ENCODE measurements at regions not wholly inside any gene's neighbourhood (a gene's known extent, or its start where the extent isn't known, plus 50 kb on each side); places are given as distances from the start of the nearest gene placed in this dataset.

DNA sequence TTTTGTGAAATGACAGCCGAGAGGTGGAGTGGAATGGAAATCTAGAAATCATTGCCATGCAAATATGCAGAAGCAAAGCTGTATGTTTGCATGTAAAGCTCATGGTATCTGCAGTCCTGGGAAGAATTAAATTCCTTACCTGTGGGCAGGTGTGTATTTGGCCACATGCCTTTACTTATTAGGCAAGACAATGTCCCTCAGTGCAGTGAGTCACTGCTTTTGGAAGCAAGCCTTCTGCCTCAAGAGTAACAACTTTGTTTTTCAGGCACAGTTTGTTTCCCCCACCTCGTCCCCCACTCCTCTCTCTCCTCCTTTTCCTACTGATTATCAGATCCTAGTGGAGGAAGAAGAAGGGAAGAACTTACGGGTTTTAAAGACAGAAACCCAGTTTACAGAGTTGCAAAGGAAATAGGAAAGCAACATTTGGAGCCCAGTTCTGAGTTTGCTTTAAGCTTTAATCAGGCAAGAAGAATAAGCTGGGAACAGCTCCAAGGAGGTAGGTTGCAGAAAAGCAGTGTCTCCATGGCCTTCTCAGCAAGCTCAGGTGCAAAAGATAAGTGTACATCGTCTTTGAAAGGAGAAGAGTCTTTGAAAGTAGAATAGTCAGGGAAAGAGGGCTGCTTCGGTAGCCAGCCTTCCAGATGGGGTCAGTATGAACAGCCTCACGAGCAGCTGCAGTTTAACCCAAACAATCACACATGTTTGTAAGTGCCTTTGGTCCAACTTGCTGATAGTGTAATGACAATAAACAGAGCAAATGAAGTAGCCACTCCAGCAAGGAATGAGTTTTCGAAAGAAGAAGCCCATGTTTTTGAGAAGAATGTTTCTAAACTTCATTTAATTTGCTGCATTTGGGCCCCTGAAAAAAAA is 190.1 kb downstream of the KLF5 start:
- intact Hi-C loops (cut with micrococcal nuclease; ENCODE audit: unreplicated experiment), result loop anchor here (1.0 to 2.0 kb wide), 6 partner anchors 12 to 168 kb away; no protein-coding TSS in a partner anchor
- peaks cover 58% of the 10 kb centered on the region for H3K4me1 Mint-ChIP-seq (ENCODE audit: low read depth, unreplicated experiment)
- H3K4me3 ChIP-seq (ENCODE audit: low read depth, low read length), result no peak overlapping the region
- TSS peak; percentile 59 for BruUV-seq (replicated peaks)
- H3K9me3 ChIP-seq, result no peaks in the 10 kb centered on the region
- H3K27ac Mint-ChIP-seq (ENCODE audit: unreplicated experiment), result peak overlapping the region; percentile 97
- H3K4me1 ChIP-seq, result peaks cover 52% of the 10 kb centered on the region
- H3K36me3 ChIP-seq (ENCODE audit: control insufficient read depth, insufficient read depth, low read length), result no peaks in the 10 kb centered on the region
- no peaks in the 10 kb centered on the region for H3K36me3 Mint-ChIP-seq (ENCODE audit: insufficient read depth, unreplicated experiment)
- TF ChIP-seq, protein P1, sequence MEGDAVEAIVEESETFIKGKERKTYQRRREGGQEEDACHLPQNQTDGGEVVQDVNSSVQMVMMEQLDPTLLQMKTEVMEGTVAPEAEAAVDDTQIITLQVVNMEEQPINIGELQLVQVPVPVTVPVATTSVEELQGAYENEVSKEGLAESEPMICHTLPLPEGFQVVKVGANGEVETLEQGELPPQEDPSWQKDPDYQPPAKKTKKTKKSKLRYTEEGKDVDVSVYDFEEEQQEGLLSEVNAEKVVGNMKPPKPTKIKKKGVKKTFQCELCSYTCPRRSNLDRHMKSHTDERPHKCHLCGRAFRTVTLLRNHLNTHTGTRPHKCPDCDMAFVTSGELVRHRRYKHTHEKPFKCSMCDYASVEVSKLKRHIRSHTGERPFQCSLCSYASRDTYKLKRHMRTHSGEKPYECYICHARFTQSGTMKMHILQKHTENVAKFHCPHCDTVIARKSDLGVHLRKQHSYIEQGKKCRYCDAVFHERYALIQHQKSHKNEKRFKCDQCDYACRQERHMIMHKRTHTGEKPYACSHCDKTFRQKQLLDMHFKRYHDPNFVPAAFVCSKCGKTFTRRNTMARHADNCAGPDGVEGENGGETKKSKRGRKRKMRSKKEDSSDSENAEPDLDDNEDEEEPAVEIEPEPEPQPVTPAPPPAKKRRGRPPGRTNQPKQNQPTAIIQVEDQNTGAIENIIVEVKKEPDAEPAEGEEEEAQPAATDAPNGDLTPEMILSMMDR (IDR thresholded peaks at IDR 0.05; ENCODE audit: insufficient read depth in 1 of 2, low read depth in 1 of 2, low read length in 1 of 2, severe bottlenecking in 1 of 2, unreplicated experiment in 1 of 2), result no peak
- DNase-seq, result peak; percentile 67 to 68
- peaks cover 2% of the 10 kb centered on the region for H3K9me3 Mint-ChIP-seq (ENCODE audit: unreplicated experiment)
- H3K27me3 Mint-ChIP-seq (ENCODE audit: insufficient read depth, unreplicated experiment), result no peaks in the 10 kb centered on the region
- ChIA-PET CTCF (interaction anchor here (0.6 to 1.0 kb wide), 3 partner anchors 139 to 168 kb away, joined by 3 to 5 read pairs (median 4); no protein-coding TSS in a partner anchor), POLR2A (interaction anchor here (0.6 kb wide), 3 partner anchors 12 to 229 kb away, joined by 3 to 6 read pairs (median 3); no protein-coding TSS in a partner anchor)
- H3K27me3 ChIP-seq (replicated peaks; ENCODE audit: control insufficient read depth, insufficient read depth, low read length), result no peaks in the 10 kb centered on the region
- H3K4me3 Mint-ChIP-seq (ENCODE audit: unreplicated experiment), result peak overlapping the region; percentile 58

DNA sequence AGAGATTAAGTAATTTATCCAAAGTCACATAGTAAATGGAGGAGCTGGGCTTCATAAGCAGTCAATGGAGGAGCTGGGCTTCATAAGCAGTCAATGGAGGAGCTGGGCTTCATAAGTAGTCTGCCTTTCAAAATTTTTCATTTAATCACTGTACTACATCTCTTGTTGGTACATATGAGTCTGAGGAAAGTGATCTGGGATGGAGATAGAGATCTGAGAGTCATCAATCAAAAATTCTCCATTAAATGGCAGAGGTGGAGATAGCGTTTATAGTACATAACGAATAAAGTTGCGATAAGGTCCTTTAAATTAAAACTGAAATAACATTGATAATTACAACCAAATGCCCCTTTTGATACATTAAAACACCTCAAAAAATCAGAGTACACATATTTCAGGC is 189.3 kb downstream of the KLF5 start:
- Mint-ChIP-seq H3K36me3 (ENCODE audit: insufficient read depth, unreplicated experiment) (no peaks in the 10 kb centered on the region), H3K4me1 (ENCODE audit: low read depth, unreplicated experiment) (peaks cover 52% of the 10 kb centered on the region), H3K27me3 (ENCODE audit: insufficient read depth, unreplicated experiment) (no peaks in the 10 kb centered on the region), H3K4me3 (ENCODE audit: unreplicated experiment) (no peak overlapping the region), H3K27ac (ENCODE audit: unreplicated experiment) (peak overlapping the region; percentile 97), H3K9me3 (ENCODE audit: unreplicated experiment) (no peaks in the 10 kb centered on the region)
- Histone ChIP-seq H3K9me3 (no peaks in the 10 kb centered on the region), H3K4me3 (ENCODE audit: low read depth, low read length) (no peak overlapping the region), H3K36me3 (ENCODE audit: control insufficient read depth, insufficient read depth, low read length) (no peaks in the 10 kb centered on the region), H3K4me1 (peaks cover 47% of the 10 kb centered on the region), H3K27me3 (replicated peaks; ENCODE audit: control insufficient read depth, insufficient read depth, low read length) (no peaks in the 10 kb centered on the region)
- TF ChIP-seq, protein P1 (IDR thresholded peaks at IDR 0.05; ENCODE audit: insufficient read depth in 1 of 2, low read depth in 1 of 2, low read length in 1 of 2, severe bottlenecking in 1 of 2, unreplicated experiment in 1 of 2), result no peak
- CTCF ChIA-PET, result interaction anchor here (0.8 kb wide), 1 partner anchor 169 kb away, joined by 4 read pairs; no protein-coding TSS in a partner anchor
- DNase-seq, result no peak
- intact Hi-C loops (cut with micrococcal nuclease; ENCODE audit: unreplicated experiment), result loop anchor here (1.0 to 2.0 kb wide), 4 partner anchors 49 to 169 kb away; no protein-coding TSS in a partner anchor
- POLR2A ChIA-PET, result interaction anchor here (0.6 kb wide), 1 partner anchor 107 kb away, joined by 6 read pairs; no protein-coding TSS in a partner anchor
- no TSS peak for BruUV-seq (replicated peaks)

DNA sequence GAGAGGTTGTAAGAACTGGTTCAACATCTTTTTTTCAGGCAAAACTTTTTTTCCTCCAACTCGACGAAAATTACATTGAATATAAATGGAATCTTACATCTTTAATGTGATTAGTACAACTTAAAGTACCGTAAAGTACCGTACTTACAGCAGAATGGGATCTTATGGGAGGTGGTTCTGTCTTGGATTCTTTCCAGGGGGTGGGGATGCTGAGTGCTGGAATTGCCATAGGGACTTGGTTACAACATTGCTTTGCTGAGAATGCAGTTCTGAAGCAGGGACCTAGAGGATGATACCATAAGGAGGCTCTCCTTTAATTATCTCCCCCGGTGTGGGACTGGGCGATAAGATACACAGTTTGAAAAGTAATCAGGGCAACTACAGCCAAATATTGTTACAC is 186.4 kb downstream of the KLF5 start:
- intact Hi-C loops (cut with micrococcal nuclease; ENCODE audit: unreplicated experiment), result no loop called here

More for the DNA sequence above, 186.4 kb downstream of the KLF5 start:
- no peaks in the 10 kb centered on the region for H3K9me3 Mint-ChIP-seq (ENCODE audit: unreplicated experiment)
- no peak overlapping the region for H3K27ac Mint-ChIP-seq (ENCODE audit: unreplicated experiment)
- Histone ChIP-seq H3K36me3 (ENCODE audit: control insufficient read depth, insufficient read depth, low read length) (no peaks in the 10 kb centered on the region), H3K27me3 (replicated peaks; ENCODE audit: control insufficient read depth, insufficient read depth, low read length) (no peaks in the 10 kb centered on the region), H3K4me1 (peaks cover 31% of the 10 kb centered on the region), H3K9me3 (no peaks in the 10 kb centered on the region), H3K4me3 (ENCODE audit: low read depth, low read length) (no peak overlapping the region)
- TF ChIP-seq, protein P1 (IDR thresholded peaks at IDR 0.05; ENCODE audit: insufficient read depth in 1 of 2, low read depth in 1 of 2, low read length in 1 of 2, severe bottlenecking in 1 of 2, unreplicated experiment in 1 of 2), result no peak
- no peak overlapping the region for H3K4me3 Mint-ChIP-seq (ENCODE audit: unreplicated experiment)
- peaks cover 43% of the 10 kb centered on the region for H3K4me1 Mint-ChIP-seq (ENCODE audit: low read depth, unreplicated experiment)
- ChIA-PET POLR2A (no interaction called here), CTCF (no interaction called here)
- DNase-seq, result no peak
- no TSS peak for BruUV-seq (replicated peaks)
- H3K36me3 Mint-ChIP-seq (ENCODE audit: insufficient read depth, unreplicated experiment), result no peaks in the 10 kb centered on the region
- no peaks in the 10 kb centered on the region for H3K27me3 Mint-ChIP-seq (ENCODE audit: insufficient read depth, unreplicated experiment)

Data from Caco-2 (cell line).